ENCODE measurements at regions not wholly inside any gene's neighbourhood (a gene's known extent, or its start where the extent isn't known, plus 50 kb on each side); places are given as distances from the start of the nearest gene placed in this dataset.

DNA sequence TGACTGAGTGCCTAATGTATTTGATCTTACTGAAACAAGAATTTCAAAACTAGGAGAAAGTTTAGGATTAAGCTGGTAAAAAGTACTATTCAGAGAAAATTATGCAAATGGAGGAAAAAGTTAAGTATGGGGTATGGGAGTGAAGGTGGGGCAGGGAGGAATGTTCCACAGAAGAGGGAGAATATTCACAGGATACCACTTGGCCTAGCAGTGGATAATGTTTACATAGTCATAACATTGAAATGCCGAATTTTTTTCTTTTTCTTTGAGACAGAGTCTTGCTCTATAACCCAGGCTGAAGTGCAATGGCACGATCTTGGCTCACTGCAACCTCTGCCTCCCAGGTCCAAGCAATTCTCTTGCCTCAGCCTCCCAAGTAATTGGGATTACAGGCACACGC is 61.2 kb upstream of the LMNB1 start:
- no peaks in the 10 kb centered on the region for H3K36me3 ChIP-seq
- H3K9me3 ChIP-seq, result no peaks in the 10 kb centered on the region
- no peaks in the 10 kb centered on the region for H3K27me3 ChIP-seq
- TF ChIP-seq, protein P1, sequence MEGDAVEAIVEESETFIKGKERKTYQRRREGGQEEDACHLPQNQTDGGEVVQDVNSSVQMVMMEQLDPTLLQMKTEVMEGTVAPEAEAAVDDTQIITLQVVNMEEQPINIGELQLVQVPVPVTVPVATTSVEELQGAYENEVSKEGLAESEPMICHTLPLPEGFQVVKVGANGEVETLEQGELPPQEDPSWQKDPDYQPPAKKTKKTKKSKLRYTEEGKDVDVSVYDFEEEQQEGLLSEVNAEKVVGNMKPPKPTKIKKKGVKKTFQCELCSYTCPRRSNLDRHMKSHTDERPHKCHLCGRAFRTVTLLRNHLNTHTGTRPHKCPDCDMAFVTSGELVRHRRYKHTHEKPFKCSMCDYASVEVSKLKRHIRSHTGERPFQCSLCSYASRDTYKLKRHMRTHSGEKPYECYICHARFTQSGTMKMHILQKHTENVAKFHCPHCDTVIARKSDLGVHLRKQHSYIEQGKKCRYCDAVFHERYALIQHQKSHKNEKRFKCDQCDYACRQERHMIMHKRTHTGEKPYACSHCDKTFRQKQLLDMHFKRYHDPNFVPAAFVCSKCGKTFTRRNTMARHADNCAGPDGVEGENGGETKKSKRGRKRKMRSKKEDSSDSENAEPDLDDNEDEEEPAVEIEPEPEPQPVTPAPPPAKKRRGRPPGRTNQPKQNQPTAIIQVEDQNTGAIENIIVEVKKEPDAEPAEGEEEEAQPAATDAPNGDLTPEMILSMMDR (IDR thresholded peaks at IDR 0.05; ENCODE audit: low read depth, low read length), result no peak
- DNase-seq, result no peak
- no peak overlapping the region for H3K4me3 ChIP-seq (ENCODE audit: low read depth, low read length)
- no peaks in the 10 kb centered on the region for H3K4me1 ChIP-seq

DNA sequence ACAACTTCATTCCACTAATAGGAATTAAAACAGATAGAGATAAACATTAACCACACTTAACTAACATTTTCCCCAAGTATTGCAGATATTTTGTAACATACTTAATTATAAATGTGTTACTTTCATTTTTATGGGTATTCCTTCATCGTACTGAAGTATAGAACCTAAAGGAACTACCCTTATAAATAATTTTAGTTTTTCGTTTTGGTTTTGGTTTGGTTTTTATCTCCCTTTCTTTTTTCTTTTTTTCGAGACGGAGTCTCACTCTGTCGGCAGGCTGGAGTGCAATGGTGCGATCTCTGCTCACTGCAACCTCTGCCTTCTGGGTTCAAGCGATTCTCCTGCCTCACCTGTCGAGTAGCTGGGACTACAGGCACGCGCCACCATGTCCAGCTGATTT is 60.1 kb upstream of the LMNB1 start:
- Histone ChIP-seq H3K4me1 (no peaks in the 10 kb centered on the region), H3K27me3 (no peaks in the 10 kb centered on the region), H3K9me3 (no peaks in the 10 kb centered on the region), H3K4me3 (ENCODE audit: low read depth, low read length) (no peak overlapping the region), H3K36me3 (no peaks in the 10 kb centered on the region)
- no peak for DNase-seq
- TF ChIP-seq, protein P1 (IDR thresholded peaks at IDR 0.05; ENCODE audit: low read depth, low read length), result no peak

DNA sequence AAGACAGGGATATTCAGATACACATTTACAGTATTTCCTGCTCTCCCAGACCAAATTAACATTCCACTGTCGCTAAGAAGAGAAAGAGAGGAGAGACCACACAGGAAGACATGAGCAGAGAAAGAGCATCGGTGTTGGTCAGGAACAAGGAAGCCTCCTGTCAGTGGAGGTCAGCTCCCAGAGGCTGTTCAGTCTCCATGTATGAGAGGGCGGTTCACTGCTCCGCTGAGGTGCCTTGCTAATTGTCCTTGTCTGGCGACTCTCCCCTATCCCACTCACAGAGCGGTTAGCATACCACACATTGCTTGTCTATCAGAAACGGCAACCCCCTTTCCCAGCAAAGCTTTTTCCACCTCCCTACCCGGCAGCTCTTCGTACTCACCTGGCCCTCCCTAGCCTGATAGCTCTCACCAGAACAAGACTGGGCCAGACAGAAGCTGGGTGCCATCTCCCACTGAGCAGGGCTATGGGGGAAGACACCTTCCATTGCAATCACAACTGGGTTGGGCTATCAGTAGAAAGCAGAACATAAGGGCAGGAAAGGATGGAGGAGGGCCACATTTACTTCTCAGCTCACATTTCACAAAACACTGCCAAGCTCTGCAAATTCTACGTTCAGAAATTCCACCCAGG is 58.6 kb upstream of the LMNB1 start:
- Histone ChIP-seq H3K36me3 (no peaks in the 10 kb centered on the region), H3K9me3 (no peaks in the 10 kb centered on the region), H3K4me1 (no peaks in the 10 kb centered on the region), H3K27me3 (no peaks in the 10 kb centered on the region), H3K4me3 (ENCODE audit: low read depth, low read length) (no peak overlapping the region)
- DNase-seq, result no peak
- TF ChIP-seq, protein P1 (IDR thresholded peaks at IDR 0.05; ENCODE audit: low read depth, low read length), result no peak

DNA sequence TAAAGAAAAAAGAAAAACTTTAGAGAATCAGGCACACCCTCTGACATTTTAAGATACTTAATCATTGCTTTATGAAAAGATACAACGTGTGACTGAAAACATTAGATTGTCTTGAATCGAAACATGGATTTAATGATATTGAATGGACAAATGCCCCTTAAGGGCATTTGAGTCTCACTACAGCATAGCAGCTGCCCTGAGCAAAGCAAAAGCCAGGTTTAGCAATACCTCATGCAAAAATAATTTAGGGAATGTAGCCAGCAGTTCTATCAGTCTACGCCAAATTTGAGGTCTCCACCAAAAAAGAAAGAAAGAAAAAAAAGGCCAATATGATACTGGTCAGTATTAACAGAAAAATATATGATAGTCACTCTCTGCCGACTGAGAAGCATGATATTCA is 56.6 kb upstream of the LMNB1 start:
- DNase-seq, result no peak
- H3K36me3 ChIP-seq, result no peaks in the 10 kb centered on the region
- no peaks in the 10 kb centered on the region; the same call in 1 of the 2 replicates for H3K4me1 ChIP-seq
- TF ChIP-seq, protein P1 (IDR thresholded peaks at IDR 0.05; ENCODE audit: low read depth, low read length), result no peak
- H3K9me3 ChIP-seq, result no peaks in the 10 kb centered on the region
- H3K27me3 ChIP-seq, result no peaks in the 10 kb centered on the region
- no peak overlapping the region for H3K4me3 ChIP-seq (ENCODE audit: low read depth, low read length)

DNA sequence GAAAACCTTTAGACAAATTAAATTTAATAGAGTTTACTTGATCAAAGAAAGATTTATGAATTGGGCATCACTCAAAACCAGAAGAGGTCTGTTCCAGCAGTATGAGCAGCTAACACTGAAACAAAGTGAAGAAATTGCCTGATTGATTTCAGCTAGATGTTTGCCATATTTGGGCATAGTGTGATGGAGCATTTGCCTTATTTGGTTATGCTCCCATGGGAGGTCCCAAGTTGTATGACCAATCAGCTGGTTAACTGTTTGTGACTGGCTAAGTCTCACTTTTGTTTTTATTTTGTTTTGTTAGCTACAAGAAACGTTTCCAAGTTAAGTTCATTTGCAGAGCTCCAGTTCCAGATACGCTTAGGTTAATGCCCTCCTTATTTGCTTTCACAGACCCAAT is 53.3 kb upstream of the LMNB1 start:
- DNase-seq, result no peak
- Histone ChIP-seq H3K9me3 (no peaks in the 10 kb centered on the region), H3K36me3 (no peaks in the 10 kb centered on the region), H3K27me3 (no peaks in the 10 kb centered on the region), H3K4me1 (no peaks in the 10 kb centered on the region; the same call in 1 of the 2 replicates), H3K4me3 (ENCODE audit: low read depth, low read length) (no peak overlapping the region)
- TF ChIP-seq, protein P1 (IDR thresholded peaks at IDR 0.05; ENCODE audit: low read depth, low read length), result no peak
